Epithelial cell of esophagus (primary cell): ENCODE measurements at regions not wholly inside any gene's neighbourhood (a gene's known extent, or its start where the extent isn't known, plus 50 kb on each side); places are given as distances from the start of the nearest gene placed in this dataset.
A peak's percentile ranks its signal among the peaks of the same experiment; 100 is the strongest.

ENCODE experiments used
- DNase-seq: peaks from one replicate; pipeline ENCODE4 v3.0.0; 2010; ENCODE audit warnings: low read depth
- H3K4me3 ChIP-seq: 2 replicates; pipeline ENCODE4 v1.5.1; 2011; ENCODE audit warnings: mild to moderate bottlenecking, low read length, control low read depth
- TF ChIP-seq, protein P1 (sequence below): IDR thresholded peaks from 2 replicates; pipeline ENCODE4 v1.5.1; 2011; ENCODE audit warnings: low read depth, mild to moderate bottlenecking, low read length, control low read depth, inconsistent platforms; ENCODE audit not compliant: insufficient read depth; ENCODE audit errors: missing control alignments

DNA sequence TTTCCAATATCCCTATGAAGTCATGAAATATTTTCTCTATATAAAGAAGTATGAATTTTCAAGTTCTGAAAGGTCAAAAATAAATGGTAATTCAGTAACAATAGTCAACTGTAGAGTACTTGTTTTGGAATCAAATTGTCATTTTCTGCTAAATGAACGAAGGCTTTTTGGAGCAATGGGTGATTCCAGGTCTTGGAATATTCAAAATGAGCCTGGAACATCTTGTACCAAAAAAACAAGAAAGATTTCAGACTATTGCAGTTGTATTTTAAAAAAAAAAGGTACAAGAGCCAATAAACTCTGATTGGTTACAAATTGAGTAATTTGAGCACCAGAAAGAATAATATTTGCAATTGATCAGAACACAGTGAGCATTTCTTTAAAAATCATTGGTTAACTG is 730.1 kb downstream of the DTWD2 start:
- TF ChIP-seq, protein P1, sequence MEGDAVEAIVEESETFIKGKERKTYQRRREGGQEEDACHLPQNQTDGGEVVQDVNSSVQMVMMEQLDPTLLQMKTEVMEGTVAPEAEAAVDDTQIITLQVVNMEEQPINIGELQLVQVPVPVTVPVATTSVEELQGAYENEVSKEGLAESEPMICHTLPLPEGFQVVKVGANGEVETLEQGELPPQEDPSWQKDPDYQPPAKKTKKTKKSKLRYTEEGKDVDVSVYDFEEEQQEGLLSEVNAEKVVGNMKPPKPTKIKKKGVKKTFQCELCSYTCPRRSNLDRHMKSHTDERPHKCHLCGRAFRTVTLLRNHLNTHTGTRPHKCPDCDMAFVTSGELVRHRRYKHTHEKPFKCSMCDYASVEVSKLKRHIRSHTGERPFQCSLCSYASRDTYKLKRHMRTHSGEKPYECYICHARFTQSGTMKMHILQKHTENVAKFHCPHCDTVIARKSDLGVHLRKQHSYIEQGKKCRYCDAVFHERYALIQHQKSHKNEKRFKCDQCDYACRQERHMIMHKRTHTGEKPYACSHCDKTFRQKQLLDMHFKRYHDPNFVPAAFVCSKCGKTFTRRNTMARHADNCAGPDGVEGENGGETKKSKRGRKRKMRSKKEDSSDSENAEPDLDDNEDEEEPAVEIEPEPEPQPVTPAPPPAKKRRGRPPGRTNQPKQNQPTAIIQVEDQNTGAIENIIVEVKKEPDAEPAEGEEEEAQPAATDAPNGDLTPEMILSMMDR: no peak
- H3K4me3 ChIP-seq: no peak overlapping the region
- no peak for DNase-seq

DNA sequence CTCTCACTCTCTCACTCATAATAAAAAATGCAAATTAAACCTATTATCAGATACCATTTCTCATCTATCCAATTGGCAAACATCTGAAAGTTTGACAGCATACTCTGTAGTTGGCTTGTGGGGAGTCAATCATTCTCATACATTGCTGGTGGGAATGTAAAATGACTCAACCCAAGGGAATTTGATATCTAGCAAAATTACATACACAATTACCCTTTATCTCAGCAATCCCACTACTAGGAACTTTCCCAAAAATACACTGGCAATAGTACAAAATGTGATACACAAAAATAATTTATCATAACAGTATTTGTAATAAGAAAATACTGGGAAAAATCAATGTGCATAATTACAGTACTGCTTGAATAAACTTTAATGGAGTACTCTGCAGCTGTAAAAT is 731.3 kb downstream of the DTWD2 start:
- no peak for DNase-seq
- H3K4me3 ChIP-seq: no peak overlapping the region

DNA sequence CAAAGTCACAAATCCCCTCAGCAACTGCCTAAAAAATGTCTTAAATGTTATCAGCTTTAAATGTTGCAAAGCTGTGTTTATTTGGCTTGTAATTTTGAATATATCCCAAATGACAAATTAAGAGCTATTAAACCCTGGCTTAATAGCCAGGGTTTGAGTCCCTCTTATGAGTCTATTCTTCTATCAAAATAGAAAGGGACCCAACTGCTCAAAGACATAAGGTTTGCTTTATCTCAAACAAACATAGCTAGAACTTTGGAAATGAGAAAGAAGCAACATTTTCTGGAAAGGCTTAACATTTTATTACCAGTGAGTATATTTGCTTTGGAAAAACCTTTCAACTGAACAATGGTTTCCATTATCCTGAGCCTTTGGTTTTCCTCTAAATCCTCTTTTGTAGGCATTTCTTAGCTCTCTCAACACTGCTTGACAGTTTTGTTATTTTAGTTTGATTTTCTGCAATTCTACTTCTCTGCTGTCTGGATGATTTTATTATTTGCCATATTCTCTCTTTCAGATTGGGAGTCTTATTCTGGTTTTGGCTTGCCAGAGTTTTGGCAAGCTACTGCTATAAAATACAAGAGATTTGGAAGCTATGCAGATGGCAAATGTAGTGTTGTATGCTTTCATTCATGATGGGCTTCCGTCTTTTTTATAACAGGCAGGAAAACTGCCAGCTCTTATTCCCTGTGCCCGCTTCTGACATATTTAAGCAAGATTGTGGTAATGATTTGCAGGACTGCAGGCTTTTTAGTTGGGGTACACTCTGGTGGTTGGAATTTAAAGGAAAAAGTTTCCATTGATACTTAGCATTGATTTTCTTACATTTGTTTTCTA is 734.9 kb downstream of the DTWD2 start:
- no peak overlapping the region for H3K4me3 ChIP-seq
- no peak for DNase-seq
- TF ChIP-seq, protein P1: no peak

More for the DNA sequence above, 731.3 kb downstream of the DTWD2 start:
- TF ChIP-seq, protein P1: no peak

DNA sequence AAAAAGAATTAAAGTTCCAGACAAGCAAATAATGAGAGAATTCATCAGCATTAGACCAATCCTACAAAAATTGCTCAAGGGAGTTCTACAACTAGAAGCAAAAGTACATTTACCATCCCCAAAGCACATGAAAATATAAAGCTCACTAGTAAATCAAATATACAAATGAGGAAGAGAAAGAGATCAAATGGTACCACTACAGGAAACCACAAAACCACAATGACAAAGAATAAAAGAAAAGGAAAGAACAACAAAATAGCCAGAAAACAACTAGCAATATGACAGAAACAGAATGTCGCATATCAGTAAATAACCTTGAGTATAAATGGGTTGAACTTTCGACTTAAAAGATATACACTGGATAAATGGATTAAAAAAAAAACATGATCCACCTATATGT is 739.0 kb downstream of the DTWD2 start:
- no peak for DNase-seq
- TF ChIP-seq, protein P1: no peak
- H3K4me3 ChIP-seq: no peak overlapping the region

DNA sequence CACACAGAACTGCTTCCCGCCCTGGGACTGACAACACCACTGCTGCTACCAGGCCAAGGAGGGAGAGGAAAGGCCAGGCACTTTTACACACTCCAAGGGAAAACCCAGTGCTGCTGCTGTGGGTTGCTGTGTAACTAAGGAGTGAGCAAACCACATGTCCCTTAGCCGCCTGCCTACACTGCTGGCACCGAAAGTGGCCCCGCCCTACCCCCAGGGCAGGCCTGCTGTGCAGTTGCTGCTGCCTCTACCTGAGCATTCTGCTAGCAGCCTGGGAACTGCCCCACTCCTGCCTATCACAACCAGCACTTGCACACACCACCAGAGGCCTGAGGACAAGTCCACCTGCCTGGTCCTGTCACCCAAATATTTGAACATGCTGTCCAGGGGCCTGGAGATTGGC is 740.9 kb downstream of the DTWD2 start:
- DNase-seq: peak; percentile 11
- H3K4me3 ChIP-seq: no peak overlapping the region
- TF ChIP-seq, protein P1: no peak

DNA sequence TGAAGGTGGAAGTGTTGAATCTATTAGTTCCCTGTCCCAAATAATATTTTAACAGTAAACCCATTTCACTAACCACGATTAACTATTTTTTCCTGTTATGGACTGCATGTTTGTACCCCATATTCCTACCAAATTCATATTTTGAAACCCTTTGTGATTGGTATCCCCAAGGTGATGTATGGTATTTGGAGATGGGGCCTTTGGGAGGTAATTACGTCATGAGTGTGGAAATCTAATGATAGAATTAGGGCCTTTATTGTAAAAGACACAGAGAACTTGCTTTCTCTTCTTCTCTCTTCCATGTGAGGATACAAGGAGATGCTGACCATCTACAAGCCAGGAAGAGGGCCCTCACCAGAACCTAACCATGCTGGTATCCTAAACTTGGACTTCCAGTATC is 744.7 kb downstream of the DTWD2 start:
- TF ChIP-seq, protein P1: no peak
- no peak for DNase-seq
- H3K4me3 ChIP-seq: no peak overlapping the region

DNA sequence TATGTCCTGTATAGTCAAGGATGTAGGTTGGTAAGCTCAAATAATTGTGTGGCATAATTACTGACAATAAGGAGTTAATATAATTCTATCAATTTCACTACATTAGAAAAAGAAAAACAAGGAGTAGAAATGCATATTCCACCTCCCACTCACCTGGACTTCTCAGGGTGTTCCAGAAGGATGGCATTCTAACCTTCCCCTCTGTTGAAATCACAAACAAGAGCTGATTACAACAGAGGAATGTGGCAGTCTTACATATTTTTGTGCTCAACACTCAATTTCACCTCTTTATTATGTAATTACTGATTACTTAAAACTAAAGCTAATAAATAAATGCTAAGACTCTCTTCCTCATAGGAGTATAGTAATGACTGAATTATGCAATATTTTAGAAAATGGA is 745.3 kb downstream of the DTWD2 start:
- TF ChIP-seq, protein P1: no peak
- DNase-seq: no peak
- no peak overlapping the region for H3K4me3 ChIP-seq
